ENCODE measurements at regions not wholly inside any gene's neighbourhood (a gene's known extent, or its start where the extent isn't known, plus 50 kb on each side); places are given as distances from the start of the nearest gene placed in this dataset.
A peak's percentile ranks its signal among the peaks of the same experiment; 100 is the strongest.

- Histone ChIP-seq H3K9me3 (ENCODE audit: insufficient read depth in 2 of 2, low read depth in 1 of 2, low read length in 1 of 2) (no peaks in the 10 kb centered on the region; a peak in 1 of 4 replicates), H3K4me2 (ENCODE audit: insufficient read depth in 1 of 2, low read depth in 2 of 2, low read length in 2 of 2) (no peak overlapping the region), H2BK20ac (ENCODE audit: low read length) (no peak overlapping the region), H2BK15ac (ENCODE audit: low read length) (no peak overlapping the region), H2BK120ac (replicated peaks; ENCODE audit: low read depth, low read length) (no peak overlapping the region), H3K27me3 (replicated peaks in 1 of 4; ENCODE audit: control insufficient read depth in 3 of 4, extremely low read depth in 1 of 4, insufficient read depth in 3 of 4, low read length in 3 of 4) (no peaks in the 10 kb centered on the region), H3K4ac (replicated peaks; ENCODE audit: insufficient read length, low read depth, low read length) (no peak overlapping the region), H4K8ac (ENCODE audit: extremely low read depth, insufficient read depth, low read length) (no peak overlapping the region), H2AFZ (ENCODE audit: low read length) (peak overlapping the region; percentile 72; the same call in 1 of the 2 replicates), H3K4me1 (replicated peaks in 1 of 4; ENCODE audit: control insufficient read depth in 3 of 4, insufficient read depth in 4 of 4, low read length in 3 of 4) (peaks cover 0 to 4% (median 0%) of the 10 kb centered on the region in 4 experiments; a peak in 1 of 7 replicates), H3K79me1 (ENCODE audit: low read depth, low read length) (no peaks in the 10 kb centered on the region), H3K27ac (ENCODE audit: low read depth, low read length) (no peak overlapping the region), H3K79me2 (ENCODE audit: control insufficient read depth in 1 of 2, insufficient read depth in 2 of 2, low read length in 2 of 2) (no peaks in the 10 kb centered on the region), H3K18ac (ENCODE audit: extremely low read depth, low read length) (no peak overlapping the region), H3K23ac (ENCODE audit: insufficient read length) (no peak overlapping the region), H4K20me1 (replicated peaks in 1 of 2; ENCODE audit: control insufficient read depth in 1 of 2, insufficient read depth in 2 of 2, low read length in 2 of 2) (no peaks in the 10 kb centered on the region), H3K14ac (ENCODE audit: insufficient read length) (no peak overlapping the region), H4K5ac (ENCODE audit: insufficient read length, low read depth, low read length) (no peak overlapping the region), H3K4me3 (ENCODE audit: extremely low read depth in 1 of 4, insufficient read depth in 2 of 4, low read depth in 3 of 4, low read length in 4 of 4) (no peak overlapping the region), H2BK12ac (ENCODE audit: low read depth, low read length) (no peak overlapping the region), H2BK5ac (ENCODE audit: low read depth, low read length) (no peak overlapping the region), H3K9ac (replicated peaks in 1 of 4; ENCODE audit: extremely low read depth in 1 of 4, low read depth in 3 of 4, low read length in 3 of 4) (no peak overlapping the region), H3K36me3 (ENCODE audit: control insufficient read depth in 2 of 4, insufficient read depth in 4 of 4, low read length in 3 of 4) (no peaks in the 10 kb centered on the region), H2AK5ac (ENCODE audit: low read depth, low read length) (no peak overlapping the region), H4K91ac (replicated peaks; ENCODE audit: insufficient read length, low read length) (no peak overlapping the region), H3K56ac (replicated peaks; ENCODE audit: insufficient read length, low read depth, low read length) (no peak overlapping the region), H3K23me2 (ENCODE audit: low read depth, low read length) (0 out of 2 replicates have a peak, but pooled peaks cover 1% of the 10 kb centered on the region)
- ChIA-PET POLR2A (ENCODE audit: partially characterized antibody) (no interaction called here), CTCF (ENCODE audit: partially characterized antibody) (interaction anchor here (0.7 kb wide), 1 partner anchor 520 kb away, joined by 3 read pairs; no protein-coding TSS in a partner anchor)
- DNase-seq (ENCODE audit: low read depth in 1 of 2, low spot score in 2 of 2) (no peak), FAIRE-seq (no peak)
- 78% methylated on average over 3 of the region's 3 CpGs; no CpG with 5 or more reads in 1 of the 2 experiments for WGBS, 2 experiments (ENCODE audit: extremely low coverage in 1 of 2, insufficient coverage in 1 of 2, insufficient read length in 1 of 2, insufficient replicate concordance in 2 of 2, low coverage in 1 of 2, low lambda C conversion rate in 2 of 2, missing lambda C conversion rate in 1 of 2)
- no peak for TF ChIP-seq EP300 (IDR thresholded peaks at IDR 0.05; ENCODE audit: borderline replicate concordance in 1 of 2, low read depth in 2 of 2, low read length in 2 of 2)
- no peak for TF ChIP-seq NRF1 (IDR thresholded peaks at IDR 0.05; ENCODE audit: low read depth, low read length)
- TF ChIP-seq CEBPB (IDR thresholded peaks at IDR 0.05; ENCODE audit: low read depth, low read length), result no peak
Measured at GRCh38 chr5:3481175-3481574, 114.5 kb upstream of the IRX1 start.
